NT2/D1 (cell line): ENCODE measurements at regions not wholly inside any gene's neighbourhood (a gene's known extent, or its start where the extent isn't known, plus 50 kb on each side); places are given as distances from the start of the nearest gene placed in this dataset.

Experiments used
- YY1 ChIP-seq: IDR thresholded peaks from 2 replicates; pipeline ENCODE4 v1.6.1; 2011; ENCODE audit not compliant: insufficient read length, insufficient read depth
- ZNF274 ChIP-seq: IDR thresholded peaks from 2 replicates; pipeline ENCODE4 v1.6.1; 2011; ENCODE audit warnings: mild to moderate bottlenecking, low read depth, low read length

DNA sequence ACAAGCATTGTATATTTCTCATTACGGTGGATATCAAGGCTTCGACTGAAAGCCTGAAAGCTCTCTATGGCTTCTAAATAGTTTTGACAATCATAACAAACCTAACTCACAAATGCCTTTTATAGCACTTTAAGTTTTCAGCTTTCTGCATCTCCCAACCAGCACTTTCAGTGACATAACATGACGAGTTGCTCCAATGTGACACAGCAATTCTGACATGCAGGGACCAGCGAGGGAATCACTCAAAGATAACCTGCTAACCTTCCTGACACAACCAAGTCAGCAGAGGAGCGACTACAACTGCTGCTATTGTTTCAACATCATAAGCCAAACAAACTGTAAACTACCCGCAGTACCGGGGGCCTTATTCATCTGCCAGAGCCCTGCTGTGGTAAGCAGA lies 95.7 kb upstream of the CDH20 start:
- no peak for TF ChIP-seq YY1
- TF ChIP-seq ZNF274 = no peak
